ENCODE measurements at regions not wholly inside any gene's neighbourhood (a gene's known extent, or its start where the extent isn't known, plus 50 kb on each side); places are given as distances from the start of the nearest gene placed in this dataset.

DNA sequence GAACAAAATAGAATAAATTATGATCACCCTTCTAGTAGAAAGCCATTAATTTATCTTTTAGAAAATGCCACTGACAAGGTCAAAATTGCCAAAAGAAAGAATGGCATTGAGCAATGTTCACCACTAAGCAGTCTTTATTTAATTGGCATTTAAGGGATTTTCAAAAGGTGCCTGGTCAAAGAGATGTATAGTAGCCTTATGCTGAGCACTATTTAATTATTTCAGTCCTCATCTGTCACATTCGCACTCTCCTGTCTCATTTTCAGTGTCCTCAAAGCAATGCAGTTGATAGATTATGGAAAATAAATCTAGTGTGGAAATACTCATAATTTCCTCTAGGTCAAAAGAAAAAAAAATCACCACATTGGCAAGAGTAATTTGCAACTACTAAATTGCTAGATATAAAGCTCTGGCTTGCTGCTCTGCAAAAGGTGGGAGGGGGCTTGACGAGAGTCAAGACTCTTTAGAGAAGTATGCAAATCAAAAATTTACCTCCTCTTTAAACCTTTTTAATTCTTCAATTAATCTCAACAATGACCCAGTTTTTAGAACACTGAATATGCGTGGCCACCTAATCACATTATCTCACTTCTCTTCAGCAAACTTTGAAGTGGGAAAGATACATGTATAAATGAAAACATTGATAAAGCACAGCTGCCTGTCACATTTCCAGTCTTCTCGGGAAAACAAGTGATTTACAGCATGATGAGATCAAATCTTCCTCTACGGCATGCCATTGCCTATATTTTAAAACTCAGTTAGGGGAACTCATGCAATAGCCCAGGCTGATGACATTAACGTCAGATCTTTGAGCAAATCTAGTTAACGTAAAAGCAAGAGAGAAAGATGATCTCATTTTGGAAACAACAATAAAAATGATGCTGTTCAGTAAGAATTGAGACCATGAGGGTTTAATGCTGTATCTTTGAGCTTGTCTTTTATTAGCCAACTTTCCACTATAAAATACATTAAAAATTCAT, 373.1 kb upstream of the DCN start:
- DNase-seq, result no peak
- H3K27ac ChIP-seq, result no peak overlapping the region
- no peaks in the 10 kb centered on the region for H3K36me3 ChIP-seq
- no peak overlapping the region for H3K4me3 ChIP-seq
- no peaks in the 10 kb centered on the region for H3K4me1 ChIP-seq
- TF ChIP-seq EP300 (IDR thresholded peaks at IDR 0.05) (no peak), POLR2A (IDR thresholded peaks at IDR 0.05) (no peak), POLR2AphosphoS5 (IDR thresholded peaks at IDR 0.05) (no peak)
- TF ChIP-seq, protein P1, sequence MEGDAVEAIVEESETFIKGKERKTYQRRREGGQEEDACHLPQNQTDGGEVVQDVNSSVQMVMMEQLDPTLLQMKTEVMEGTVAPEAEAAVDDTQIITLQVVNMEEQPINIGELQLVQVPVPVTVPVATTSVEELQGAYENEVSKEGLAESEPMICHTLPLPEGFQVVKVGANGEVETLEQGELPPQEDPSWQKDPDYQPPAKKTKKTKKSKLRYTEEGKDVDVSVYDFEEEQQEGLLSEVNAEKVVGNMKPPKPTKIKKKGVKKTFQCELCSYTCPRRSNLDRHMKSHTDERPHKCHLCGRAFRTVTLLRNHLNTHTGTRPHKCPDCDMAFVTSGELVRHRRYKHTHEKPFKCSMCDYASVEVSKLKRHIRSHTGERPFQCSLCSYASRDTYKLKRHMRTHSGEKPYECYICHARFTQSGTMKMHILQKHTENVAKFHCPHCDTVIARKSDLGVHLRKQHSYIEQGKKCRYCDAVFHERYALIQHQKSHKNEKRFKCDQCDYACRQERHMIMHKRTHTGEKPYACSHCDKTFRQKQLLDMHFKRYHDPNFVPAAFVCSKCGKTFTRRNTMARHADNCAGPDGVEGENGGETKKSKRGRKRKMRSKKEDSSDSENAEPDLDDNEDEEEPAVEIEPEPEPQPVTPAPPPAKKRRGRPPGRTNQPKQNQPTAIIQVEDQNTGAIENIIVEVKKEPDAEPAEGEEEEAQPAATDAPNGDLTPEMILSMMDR (IDR thresholded peaks at IDR 0.05), result no peak
- no peak for ATAC-seq (ENCODE audit: low FRiP score in 2 of 2)
- WGBS, 2 donors, result 75 to 78% methylated on average over 7 of the region's 7 CpGs
- H3K27me3 ChIP-seq, result no peaks in the 10 kb centered on the region
- H3K9me3 ChIP-seq, result no peaks in the 10 kb centered on the region

DNA sequence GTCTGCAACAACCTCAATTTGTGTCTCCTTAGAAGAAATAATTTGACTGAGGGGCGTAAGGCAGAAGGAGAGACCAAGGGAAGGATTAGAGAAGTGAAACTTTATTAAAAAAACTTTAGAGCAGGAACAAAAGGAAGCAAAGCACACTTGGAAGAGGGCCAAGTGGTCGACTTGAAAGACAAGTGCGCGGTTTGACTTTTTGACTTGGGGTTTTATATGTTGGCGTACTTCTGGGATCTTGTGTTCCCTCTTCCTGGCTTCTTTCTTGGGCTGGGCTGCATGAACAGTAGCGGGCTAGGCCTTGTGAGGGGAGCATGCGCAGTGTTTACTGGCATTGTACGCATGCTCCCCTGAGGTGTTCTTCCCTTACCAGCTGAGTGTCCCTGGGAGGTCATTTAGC, 369.3 kb upstream of the DCN start:
- no peaks in the 10 kb centered on the region for H3K4me1 ChIP-seq
- WGBS, 2 donors, result 79 to 83% methylated on average over 8 of the region's 8 CpGs
- TF ChIP-seq, protein P1 (IDR thresholded peaks at IDR 0.05), result no peak
- TF ChIP-seq POLR2AphosphoS5 (IDR thresholded peaks at IDR 0.05) (no peak), EP300 (IDR thresholded peaks at IDR 0.05) (no peak), POLR2A (IDR thresholded peaks at IDR 0.05) (no peak)

DNA sequence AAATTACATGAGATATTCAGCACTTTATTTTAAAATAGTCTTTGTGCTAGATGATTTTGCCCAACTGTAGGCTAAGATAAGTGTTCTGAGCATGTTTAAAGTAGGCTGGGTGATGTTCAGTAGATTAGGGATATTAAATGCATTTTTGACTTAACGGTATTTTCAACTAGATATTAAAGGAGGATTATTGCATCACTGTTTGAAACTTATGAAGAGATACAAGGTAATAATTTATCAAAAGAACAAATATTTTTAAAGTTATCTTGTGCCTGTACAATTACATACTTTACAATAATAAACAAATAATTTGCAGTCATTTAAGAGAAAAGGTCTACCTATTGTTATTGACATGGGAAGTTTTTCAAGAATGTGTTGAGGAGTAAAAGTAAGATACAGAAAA, 368.6 kb upstream of the DCN start:
- no peak for DNase-seq
- TF ChIP-seq EP300 (IDR thresholded peaks at IDR 0.05) (no peak), POLR2AphosphoS5 (IDR thresholded peaks at IDR 0.05) (no peak), POLR2A (IDR thresholded peaks at IDR 0.05) (no peak)
- TF ChIP-seq, protein P1 (IDR thresholded peaks at IDR 0.05), result no peak
- Histone ChIP-seq H3K27ac (no peak overlapping the region), H3K9me3 (no peaks in the 10 kb centered on the region), H3K36me3 (no peaks in the 10 kb centered on the region), H3K27me3 (no peaks in the 10 kb centered on the region), H3K4me1 (no peaks in the 10 kb centered on the region), H3K4me3 (no peak overlapping the region)
- ATAC-seq (ENCODE audit: low FRiP score in 2 of 2), result no peak
- 96 to 98% methylated on average over 1 of the region's 1 CpG for WGBS, 2 donors

More for the DNA sequence above, 369.3 kb upstream of the DCN start:
- H3K4me3 ChIP-seq, result no peak overlapping the region
- no peaks in the 10 kb centered on the region for H3K36me3 ChIP-seq
- no peaks in the 10 kb centered on the region for H3K27me3 ChIP-seq
- no peak overlapping the region for H3K27ac ChIP-seq
- ATAC-seq (ENCODE audit: low FRiP score in 2 of 2) (peak in 1 of 2 donors; percentile 69), DNase-seq (no peak)
- H3K9me3 ChIP-seq, result no peaks in the 10 kb centered on the region

DNA sequence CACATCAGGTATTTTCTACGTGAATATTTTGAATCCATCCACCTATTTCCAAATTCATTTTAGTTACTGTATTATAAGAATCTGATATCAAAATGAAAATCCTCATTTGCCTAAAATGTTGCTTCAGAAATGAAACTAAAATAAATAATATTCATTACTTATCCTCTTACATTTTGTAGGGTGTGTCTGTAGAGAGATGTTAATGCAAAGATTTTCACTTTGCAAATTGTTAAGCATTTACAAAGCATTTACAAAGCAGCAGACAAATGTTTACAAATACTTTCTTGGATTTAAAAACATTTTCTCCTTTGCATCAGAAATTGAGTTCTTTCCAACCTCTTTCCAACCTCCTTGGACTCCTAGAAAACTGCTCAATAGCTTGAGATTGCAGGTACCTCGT, 360.0 kb upstream of the DCN start:
- DNase-seq, result no peak
- H3K27me3 ChIP-seq, result no peaks in the 10 kb centered on the region
- H3K9me3 ChIP-seq, result no peaks in the 10 kb centered on the region
- H3K4me1 ChIP-seq, result no peaks in the 10 kb centered on the region
- no peak for TF ChIP-seq POLR2AphosphoS5 (IDR thresholded peaks at IDR 0.05)
- TF ChIP-seq EP300 (IDR thresholded peaks at IDR 0.05), result no peak
- no peak for TF ChIP-seq POLR2A (IDR thresholded peaks at IDR 0.05)
- TF ChIP-seq, protein P1 (IDR thresholded peaks at IDR 0.05), result no peak
- H3K4me3 ChIP-seq, result no peak overlapping the region
- ATAC-seq (ENCODE audit: low FRiP score in 2 of 2), result no peak
- no peak overlapping the region for H3K27ac ChIP-seq
- H3K36me3 ChIP-seq, result no peaks in the 10 kb centered on the region
- 87 to 94% methylated on average over 2 of the region's 2 CpGs for WGBS, 2 donors
